Lung (tissue), 11 donors: ENCODE measurements at regions not wholly inside any gene's neighbourhood (a gene's known extent, or its start where the extent isn't known, plus 50 kb on each side); places are given as distances from the start of the nearest gene placed in this dataset.

Experiments
- ATAC-seq: fragments of 200-7000 bp; cut with Tn5 transposase; one replicate; pipeline ENCODE4 v1.9.1; 2020; ENCODE audit warnings: moderate number of reproducible peaks; ENCODE audit not compliant: insufficient read depth, low FRiP score
- DNase-seq, 3 donors: peaks; one replicate each; pipeline ENCODE4 v3.0.0-alpha.2; 2013 to 2017
- H3K27ac ChIP-seq, 2 donors: one replicate each; pipeline ENCODE4 v1.5.1; 2013; ENCODE audit warnings: mild to moderate bottlenecking in 2 of 2, moderate library complexity in 2 of 2, control low read depth in 1 of 2, inconsistent platforms in 1 of 2, low read depth in 1 of 2, low read length in 1 of 2
- H3K27me3 ChIP-seq, 3 donors: one replicate each; pipeline ENCODE4 v1.5.1; 2013; ENCODE audit warnings: low read length in 2 of 3; ENCODE audit not compliant: control insufficient read depth in 3 of 3, insufficient read depth in 3 of 3
- H3K36me3 ChIP-seq, 4 donors: one replicate each; pipeline ENCODE4 v1.5.1; 2013; ENCODE audit warnings: low read length in 4 of 4, mild to moderate bottlenecking in 1 of 4, moderate library complexity in 1 of 4; ENCODE audit not compliant: control insufficient read depth in 4 of 4, insufficient read depth in 4 of 4
- H3K4me1 ChIP-seq, 5 donors: one replicate each; pipeline ENCODE4 v1.5.1; 2013; ENCODE audit warnings: low read length in 5 of 5, mild to moderate bottlenecking in 2 of 5, moderate library complexity in 1 of 5; ENCODE audit not compliant: control insufficient read depth in 5 of 5, insufficient read depth in 5 of 5
- H3K4me3 ChIP-seq: one replicate; pipeline ENCODE4 v1.5.1; 2013; ENCODE audit warnings: mild to moderate bottlenecking, control low read depth, moderate library complexity
- H3K9ac ChIP-seq, 2 donors: one replicate each; pipeline ENCODE4 v1.5.1; 2013; ENCODE audit warnings: low read length in 2 of 2, control low read depth in 1 of 2; ENCODE audit not compliant: insufficient read depth in 1 of 2
- H3K9me3 ChIP-seq, 4 donors: one replicate each; pipeline ENCODE4 v1.5.1; 2013; ENCODE audit warnings: low read length in 3 of 4, mild to moderate bottlenecking in 1 of 4, moderate library complexity in 1 of 4; ENCODE audit not compliant: control insufficient read depth in 4 of 4, insufficient read depth in 3 of 4
- WGBS, 2 donors: extraction: QIAGEN DNeasy Blood & Tissue Kit; methylation state at CpG; one replicate each; pipeline ENCODE4 v1.1.7; 2013; 5-methylcytosine and 5-hydroxymethylcytosine counted together
- TF ChIP-seq, protein P1 (sequence below): IDR thresholded peaks from 2 replicates; pipeline ENCODE4 v1.5.1; 2012; ENCODE audit warnings: mild to moderate bottlenecking; ENCODE audit errors: control extremely low read depth, extremely low read depth
- donor health status: control.
- donor health status: control.
- donor health status: Bipolar disorder and iron deficiency.
- donor health status: healthy.
- donor health status: DM: yes; HTN: yes; CAD: no.

DNA sequence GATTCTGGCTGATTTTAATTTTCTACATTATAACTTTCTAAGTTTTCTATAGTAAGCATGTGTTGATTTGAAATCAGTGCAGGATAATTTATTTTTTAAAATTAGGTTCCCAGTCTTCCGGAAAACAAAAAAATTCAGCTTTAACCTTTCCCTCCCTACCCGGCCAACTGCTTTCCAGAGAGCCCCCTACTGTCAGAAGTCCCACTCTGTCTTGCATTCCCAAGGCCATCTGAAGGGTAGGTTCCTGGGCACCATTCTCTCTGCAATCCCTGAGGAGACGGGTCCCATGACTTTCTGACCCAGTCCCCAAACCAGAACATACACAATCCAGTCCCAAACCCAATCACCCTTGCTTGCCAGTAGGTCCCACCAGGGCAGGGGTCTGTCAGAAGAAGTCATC is 200.3 kb downstream of the CYLD start:
- 84 to 85% methylated on average over 3 of the region's 3 CpGs for WGBS, 2 donors
- TF ChIP-seq, protein P1, sequence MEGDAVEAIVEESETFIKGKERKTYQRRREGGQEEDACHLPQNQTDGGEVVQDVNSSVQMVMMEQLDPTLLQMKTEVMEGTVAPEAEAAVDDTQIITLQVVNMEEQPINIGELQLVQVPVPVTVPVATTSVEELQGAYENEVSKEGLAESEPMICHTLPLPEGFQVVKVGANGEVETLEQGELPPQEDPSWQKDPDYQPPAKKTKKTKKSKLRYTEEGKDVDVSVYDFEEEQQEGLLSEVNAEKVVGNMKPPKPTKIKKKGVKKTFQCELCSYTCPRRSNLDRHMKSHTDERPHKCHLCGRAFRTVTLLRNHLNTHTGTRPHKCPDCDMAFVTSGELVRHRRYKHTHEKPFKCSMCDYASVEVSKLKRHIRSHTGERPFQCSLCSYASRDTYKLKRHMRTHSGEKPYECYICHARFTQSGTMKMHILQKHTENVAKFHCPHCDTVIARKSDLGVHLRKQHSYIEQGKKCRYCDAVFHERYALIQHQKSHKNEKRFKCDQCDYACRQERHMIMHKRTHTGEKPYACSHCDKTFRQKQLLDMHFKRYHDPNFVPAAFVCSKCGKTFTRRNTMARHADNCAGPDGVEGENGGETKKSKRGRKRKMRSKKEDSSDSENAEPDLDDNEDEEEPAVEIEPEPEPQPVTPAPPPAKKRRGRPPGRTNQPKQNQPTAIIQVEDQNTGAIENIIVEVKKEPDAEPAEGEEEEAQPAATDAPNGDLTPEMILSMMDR, result no peak
- Histone ChIP-seq H3K27me3 (peaks cover 0 to 4% (median 0%) of the 10 kb centered on the region in 3 donors), H3K9me3 (no peaks in the 10 kb centered on the region), H3K4me3 (no peak overlapping the region), H3K4me1 (no peaks in the 10 kb centered on the region), H3K36me3 (no peaks in the 10 kb centered on the region), H3K27ac (no peak overlapping the region), H3K9ac (no peak overlapping the region)
- DNase-seq (no peak), ATAC-seq (no peak)

DNA sequence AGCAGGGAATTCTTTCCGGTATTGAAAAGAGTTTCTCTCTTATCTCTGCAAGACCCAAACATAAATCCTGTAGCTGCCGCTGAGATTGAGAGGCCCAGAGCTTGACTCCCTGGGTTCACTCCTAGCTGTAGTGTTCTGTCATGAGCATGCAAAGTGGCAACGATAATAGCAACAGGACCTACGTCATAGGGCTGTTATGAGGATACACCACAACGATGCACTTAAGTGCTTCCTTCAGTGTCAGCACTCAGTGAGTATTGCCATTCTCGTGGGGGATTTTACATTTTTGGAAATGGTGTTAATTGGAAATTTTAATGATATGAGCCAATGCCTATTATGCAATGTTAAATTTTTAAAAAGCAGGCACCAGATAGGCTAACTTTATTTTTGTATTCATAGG is 199.8 kb downstream of the CYLD start:
- TF ChIP-seq, protein P1, result no peak
- 60 to 77% methylated on average over 6 of the region's 6 CpGs for WGBS, 2 donors
- DNase-seq (no peak), ATAC-seq (no peak)
- Histone ChIP-seq H3K27ac (no peak overlapping the region), H3K27me3 (peaks cover 0 to 4% (median 0%) of the 10 kb centered on the region in 3 donors), H3K4me1 (no peaks in the 10 kb centered on the region), H3K9ac (no peak overlapping the region), H3K9me3 (no peaks in the 10 kb centered on the region), H3K36me3 (no peaks in the 10 kb centered on the region), H3K4me3 (no peak overlapping the region)

DNA sequence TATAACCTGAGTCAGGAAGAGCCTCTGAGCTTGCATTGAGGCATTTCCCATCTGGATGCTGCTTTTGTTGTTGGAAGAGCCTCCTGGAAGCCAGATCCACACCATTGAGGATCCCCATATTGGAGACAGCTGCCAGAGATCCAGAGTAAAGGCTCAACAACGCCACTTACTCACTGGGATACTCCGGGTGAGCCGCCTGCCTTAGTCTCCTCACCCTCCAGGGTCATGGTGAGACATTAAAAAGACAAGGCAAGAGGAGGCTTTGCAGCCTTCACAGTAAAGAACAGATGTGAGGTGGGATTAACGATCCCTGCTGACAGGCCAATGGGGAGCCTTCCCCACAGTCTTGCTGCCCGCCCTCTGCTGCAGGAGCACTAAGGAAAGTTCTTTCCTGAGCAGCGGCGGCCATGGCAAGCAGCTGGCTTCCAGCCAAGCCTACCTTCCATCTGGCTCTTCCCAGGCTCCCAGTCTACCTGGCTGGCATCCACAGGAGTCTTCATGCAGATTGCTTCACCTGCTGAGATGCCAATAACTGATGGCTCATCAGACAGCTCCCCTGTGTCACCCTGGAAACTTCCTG is 198.5 kb downstream of the CYLD start:
- DNase-seq (no peak), ATAC-seq (no peak)
- Histone ChIP-seq H3K4me3 (no peak overlapping the region), H3K9me3 (no peaks in the 10 kb centered on the region), H3K27me3 (peaks cover 0 to 4% (median 0%) of the 10 kb centered on the region in 3 donors), H3K36me3 (no peaks in the 10 kb centered on the region), H3K9ac (no peak overlapping the region), H3K27ac (no peak overlapping the region), H3K4me1 (peaks cover 0 to 2% (median 0%) of the 10 kb centered on the region in 5 donors)
- 64 to 67% methylated on average over 7 of the region's 7 CpGs for WGBS, 2 donors
- TF ChIP-seq, protein P1, result no peak

GRCh38 chr16:50939356-50939755 is 197.5 kb downstream of the CYLD start:
- no peaks in the 10 kb centered on the region for H3K9me3 ChIP-seq
- H3K27ac ChIP-seq, result no peak overlapping the region
- no peak for ATAC-seq
- no peak overlapping the region for H3K4me3 ChIP-seq
- no peaks in the 10 kb centered on the region for H3K36me3 ChIP-seq
- 60 to 69% methylated on average over 2 of the region's 2 CpGs for WGBS, 2 donors
- DNase-seq, result no peak
- H3K4me1 ChIP-seq, result peaks cover 0 to 2% (median 0%) of the 10 kb centered on the region in 5 donors
- TF ChIP-seq, protein P1, result no peak
- H3K9ac ChIP-seq, result no peak overlapping the region
- H3K27me3 ChIP-seq, result peaks cover 0 to 4% (median 0%) of the 10 kb centered on the region in 3 donors
